ENCODE measurements at regions not wholly inside any gene's neighbourhood (a gene's known extent, or its start where the extent isn't known, plus 50 kb on each side); places are given as distances from the start of the nearest gene placed in this dataset.

GRCh38 chr15:100802421-100803170 is 77.0 kb upstream of the ALDH1A3 start:
- TF ChIP-seq POLR2A (IDR thresholded peaks at IDR 0.05), result no peak
- no peak for TF ChIP-seq CTCF (IDR thresholded peaks at IDR 0.05)
